GM18868 (cell line): ENCODE measurements at regions not wholly inside any gene's neighbourhood (a gene's known extent, or its start where the extent isn't known, plus 50 kb on each side); places are given as distances from the start of the nearest gene placed in this dataset.
A peak's percentile ranks its signal among the peaks of the same experiment; 100 is the strongest.
"Not testable (repeated sequence)": the region's sequence is repeated elsewhere in the genome, so short reads cannot be mapped to it uniquely, and the experiment has no call there.

Experiments
- ATAC-seq: cut with Tn5 transposase; IDR thresholded peaks from one replicate; pipeline ENCODE4 v1.9.1; 2021; ENCODE audit warnings: mild to moderate bottlenecking, moderate library complexity; ENCODE audit not compliant: unreplicated experiment

DNA sequence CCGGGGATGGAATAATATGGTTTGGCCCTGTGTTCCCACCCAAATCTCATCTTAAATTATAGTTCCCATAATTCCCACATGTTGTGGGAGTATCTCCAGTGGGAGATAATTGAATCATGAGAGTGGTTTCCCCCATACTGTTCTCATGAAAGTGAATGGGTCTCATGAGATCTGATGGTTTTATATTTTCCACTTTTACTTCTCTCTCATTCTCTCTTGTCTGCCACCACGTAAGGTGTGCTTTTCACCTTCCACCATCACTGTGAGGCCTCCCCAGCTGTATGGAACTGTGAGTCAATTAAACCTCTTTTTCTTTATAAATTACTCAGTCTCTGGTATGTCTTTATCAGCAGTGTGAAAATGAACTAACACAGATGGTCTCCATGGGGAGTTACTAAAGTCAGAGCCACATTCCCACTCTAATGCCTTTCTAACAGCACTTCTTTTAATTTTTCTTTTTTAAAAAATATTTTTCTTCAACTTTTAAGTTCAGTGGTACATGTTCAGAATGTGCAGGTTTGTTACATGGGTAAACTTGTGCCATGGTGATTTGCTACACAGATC is 306.6 kb downstream of the DTHD1 start:
- peak; percentile 69 for ATAC-seq

DNA sequence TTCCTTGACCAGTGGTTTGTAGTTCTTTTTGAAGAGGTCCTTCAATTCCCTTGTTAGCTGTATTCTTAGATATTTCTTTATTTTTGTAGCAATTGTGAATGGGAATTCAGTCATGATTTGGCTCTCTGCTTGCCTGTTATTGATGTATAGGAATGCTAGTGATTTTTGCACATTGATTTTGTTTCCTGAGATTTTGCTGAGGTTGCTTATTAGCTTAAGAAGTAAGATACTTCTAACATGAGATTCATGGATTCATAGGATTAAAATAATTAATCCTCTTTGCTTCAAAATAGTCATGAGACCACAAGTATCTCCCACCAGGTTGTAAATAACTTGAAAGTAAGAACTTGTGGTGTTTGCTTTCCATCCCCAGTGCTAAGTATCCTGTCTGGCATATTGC is 308.9 kb downstream of the DTHD1 start:
- no peak for ATAC-seq

GRCh38 chr4:36601864-36602495 is 320.6 kb downstream of the DTHD1 start:
- ATAC-seq: no peak

- peak; percentile 91 for ATAC-seq
These were observed 328.2 kb downstream of the DTHD1 start for GRCh38 chr4:36609661-36610060.

DNA sequence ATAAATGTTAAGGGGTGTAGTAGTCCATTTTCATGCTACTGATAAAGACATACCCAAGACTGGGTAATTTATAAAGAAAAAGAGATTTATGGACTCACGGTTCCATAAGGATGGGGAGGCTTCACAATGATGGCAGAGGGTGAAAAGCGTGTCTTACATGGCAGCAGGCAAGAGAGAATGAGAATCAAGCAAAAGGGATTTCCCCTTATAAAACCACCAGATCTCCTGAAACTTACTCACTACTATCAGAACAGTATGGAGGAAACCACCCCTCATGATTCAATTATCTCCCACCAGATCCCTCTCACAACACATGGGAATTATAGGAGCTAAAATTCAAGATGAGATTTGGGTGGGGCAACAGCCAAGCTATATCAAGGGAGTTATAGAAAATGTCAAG is 329.2 kb downstream of the DTHD1 start:
- no peak for ATAC-seq

GRCh38 chr4:36613142-36613541 is 331.7 kb downstream of the DTHD1 start:
- ATAC-seq: not testable (repeated sequence)

GRCh38 chr4:36614011-36614410 is 332.6 kb downstream of the DTHD1 start:
- ATAC-seq: no peak

- ATAC-seq: no peak
These were observed 336.7 kb downstream of the DTHD1 start for GRCh38 chr4:36618102-36618501.

- ATAC-seq: no peak
These were observed 342.6 kb downstream of the DTHD1 start for GRCh38 chr4:36624030-36624429.

- ATAC-seq: no peak
These were observed 356.9 kb downstream of the DTHD1 start for GRCh38 chr4:36638273-36638811.

- no peak for ATAC-seq
These were observed 359.5 kb downstream of the DTHD1 start for GRCh38 chr4:36640876-36641275.

DNA sequence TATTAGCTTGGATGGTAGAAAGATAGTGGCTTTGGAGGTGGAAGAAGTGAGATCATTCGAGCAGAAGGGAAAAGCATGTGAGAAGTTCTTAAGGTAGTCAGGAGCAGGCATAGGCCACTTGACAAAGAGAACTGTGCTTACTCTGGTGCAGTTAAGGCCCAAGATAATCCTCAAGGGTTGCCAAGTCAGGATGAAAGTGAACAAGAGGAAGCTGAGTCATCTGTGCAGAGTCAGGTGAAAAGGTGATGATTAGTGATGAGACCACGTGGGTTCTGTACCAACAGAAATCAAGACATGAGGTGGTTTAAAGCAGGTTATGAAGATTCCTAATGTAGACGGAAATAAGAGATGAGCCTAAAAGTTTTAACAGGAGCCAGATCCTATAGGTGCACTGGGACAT is 369.8 kb downstream of the DTHD1 start:
- ATAC-seq: peak; percentile 99

GRCh38 chr4:36652857-36653256 is 371.4 kb downstream of the DTHD1 start:
- no peak for ATAC-seq

DNA sequence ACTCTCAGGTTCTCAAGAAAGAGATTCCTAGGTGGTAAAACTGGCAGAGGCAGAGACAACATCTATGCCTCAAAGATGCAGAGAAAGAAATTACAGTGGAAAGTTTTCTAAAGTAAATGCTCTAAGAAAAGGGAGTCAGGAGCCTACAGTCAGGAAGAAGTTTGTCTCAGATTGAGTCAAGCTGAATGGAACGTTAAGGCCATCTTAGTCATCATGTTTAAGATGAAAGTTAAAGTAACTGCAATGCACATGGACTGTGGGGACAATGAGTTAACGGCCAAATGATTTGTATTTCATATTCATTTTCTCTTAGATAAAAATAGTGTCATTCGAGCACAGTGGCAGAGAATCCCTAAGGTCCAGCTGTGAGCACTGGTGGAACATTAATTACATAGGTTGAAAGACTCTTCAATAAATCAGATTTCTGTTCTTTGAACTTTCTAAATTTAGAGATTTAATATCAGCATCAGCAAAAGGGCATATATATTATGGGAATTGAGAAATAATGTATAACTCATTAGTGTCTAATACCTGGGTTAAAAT is 384.6 kb downstream of the DTHD1 start:
- ATAC-seq: no peak

DNA sequence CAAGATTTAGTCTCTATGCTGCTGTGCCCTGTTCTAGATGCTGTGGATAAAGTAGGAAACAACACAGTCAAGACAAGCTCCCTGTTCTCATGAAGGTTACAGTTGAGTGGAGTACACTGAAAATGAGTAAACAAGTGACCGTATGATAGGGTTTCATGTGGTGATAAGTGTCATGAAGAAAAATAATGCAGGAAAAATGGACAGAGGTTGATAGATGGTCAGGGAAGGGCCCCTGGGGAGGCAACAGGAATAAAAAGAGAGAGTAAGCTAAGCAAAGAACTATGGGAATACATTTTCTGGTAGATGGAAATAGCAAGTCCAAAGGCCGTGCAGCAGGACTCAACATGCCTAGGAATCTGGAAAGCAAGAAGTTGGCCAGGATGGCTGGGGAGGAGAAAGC is 394.0 kb downstream of the DTHD1 start:
- ATAC-seq: no peak

GRCh38 chr4:36676139-36677050 is 395.0 kb downstream of the DTHD1 start:
- ATAC-seq: no peak

DNA sequence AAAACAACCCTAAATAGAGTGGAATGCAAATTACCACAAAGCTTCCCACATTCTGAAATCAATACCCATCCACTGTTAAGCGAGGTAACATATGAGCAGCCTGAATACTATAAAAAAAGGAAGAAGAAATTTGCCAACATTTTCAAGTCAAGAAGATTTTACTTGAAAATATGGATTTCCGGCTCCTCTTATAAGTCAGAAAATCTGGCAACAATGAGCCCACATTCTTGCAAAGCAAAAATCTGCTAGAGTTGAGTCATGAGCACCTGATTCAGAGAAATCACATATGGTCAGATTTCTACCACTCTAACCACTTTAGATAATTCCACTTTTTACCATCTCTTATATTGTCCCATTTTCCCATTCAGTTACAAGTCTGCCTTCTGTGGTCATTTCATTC is 395.7 kb downstream of the DTHD1 start:
- no peak for ATAC-seq

DNA sequence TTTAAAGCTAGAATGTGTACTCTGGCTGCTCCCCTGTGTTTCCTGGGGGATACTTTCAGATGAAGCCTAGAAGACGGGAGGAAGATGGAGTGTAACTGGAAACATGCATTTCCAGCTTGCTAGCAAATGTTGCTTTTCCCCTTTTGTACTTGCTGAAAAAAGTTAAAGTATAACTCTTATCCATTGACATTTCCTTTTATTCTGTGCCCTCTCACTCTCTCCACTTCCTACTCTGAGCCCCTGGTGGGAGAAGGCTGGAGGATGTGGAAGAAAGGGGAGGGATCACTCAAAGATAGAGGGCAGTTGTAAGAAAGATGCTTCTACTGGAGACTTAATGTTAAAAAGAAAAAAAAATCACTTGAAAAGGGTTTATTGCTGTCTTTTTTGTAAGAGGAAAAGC is 396.5 kb downstream of the DTHD1 start:
- ATAC-seq: no peak

DNA sequence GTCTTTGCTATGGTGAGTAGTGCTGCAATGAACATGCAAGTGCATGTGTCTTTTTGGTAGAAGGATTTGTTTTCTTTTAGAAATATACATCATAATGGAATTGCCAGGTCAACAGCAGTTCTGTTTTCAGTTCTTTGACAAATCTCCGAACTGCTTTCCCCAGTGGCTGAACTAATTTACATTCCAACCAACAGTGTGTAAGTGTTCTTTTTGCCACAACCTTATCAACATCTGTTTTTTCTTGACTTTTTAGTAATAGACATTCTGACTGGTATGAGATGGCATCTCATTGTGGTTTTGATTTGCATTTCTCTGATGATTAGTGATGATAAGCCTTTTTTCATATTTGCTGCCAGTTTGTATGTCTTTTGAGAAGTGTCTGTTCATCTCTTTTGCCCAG is 406.3 kb downstream of the DTHD1 start:
- no peak for ATAC-seq

DNA sequence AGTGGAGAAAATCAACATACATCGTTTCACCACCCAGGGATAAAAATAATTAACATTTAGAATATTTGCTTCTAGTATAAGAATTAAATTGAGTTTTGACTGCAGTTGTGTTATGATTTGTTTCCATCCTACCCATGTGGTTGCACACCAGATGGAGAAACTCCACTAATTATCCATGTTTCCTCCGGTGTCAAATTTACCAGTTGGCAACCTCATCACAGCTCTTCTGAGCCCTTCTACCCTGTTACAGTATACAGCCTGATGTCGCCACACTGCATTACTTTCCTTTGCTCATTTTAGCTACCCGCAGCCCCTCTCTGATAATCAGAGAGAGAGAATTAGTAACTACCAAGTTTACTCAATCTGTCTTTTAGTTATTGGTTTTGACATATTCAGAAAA is 411.2 kb downstream of the DTHD1 start:
- no peak for ATAC-seq

- ATAC-seq: no peak
These were observed 420.8 kb downstream of the DTHD1 start for GRCh38 chr4:36702245-36702644.
